HepG2 (cell line): ENCODE measurements at regions not wholly inside any gene's neighbourhood (a gene's known extent, or its start where the extent isn't known, plus 50 kb on each side); places are given as distances from the start of the nearest gene placed in this dataset.

ENCODE experiments used
- ASH2L ChIP-seq: fragments of 300-600, 200-600 bp; sonication (generic); IDR thresholded peaks from 2 replicates; pipeline ENCODE4 v1.7.0; 2017; ENCODE audit warnings: low read depth, mild to moderate bottlenecking, moderate library complexity, mixed read lengths, low read length; ENCODE audit not compliant: insufficient read length
- BRF2 ChIP-seq: sonication (generic); formaldehyde crosslinking; IDR thresholded peaks from 2 replicates; pipeline ENCODE4 v1.8.1; 2022; ENCODE audit warnings: mild to moderate bottlenecking, missing genetic modification reagents
- ELF1 ChIP-seq: sonication (generic); formaldehyde crosslinking; IDR thresholded peaks from 2 replicates; pipeline ENCODE4 v1.4.0; 2020; ENCODE audit warnings: missing genetic modification reagents
- MTA3 ChIP-seq: sonication (generic); formaldehyde crosslinking; IDR thresholded peaks from 2 replicates; pipeline ENCODE4 v1.4.0; 2020; ENCODE audit warnings: missing genetic modification reagents
- PCBP2 ChIP-seq: fragments of 200-400 bp; formaldehyde crosslinking; optimal IDR thresholded peaks from 2 replicates; pipeline ENCODE3; 2018; ENCODE audit warnings: low read length, low read depth; ENCODE audit not compliant: poor library complexity, severe bottlenecking
- RXRA ChIP-seq: sonication (generic); formaldehyde crosslinking; IDR thresholded peaks from 2 replicates; pipeline ENCODE4 v1.5.1; 2020; ENCODE audit warnings: missing genetic modification reagents
- ZBTB21 ChIP-seq: sonication (generic); formaldehyde crosslinking; IDR thresholded peaks from 2 replicates; pipeline ENCODE4 v1.4.0; 2020; ENCODE audit warnings: missing genetic modification reagents
- TF ChIP-seq, protein P1 (sequence below): sonication (generic); formaldehyde crosslinking; IDR thresholded peaks from 2 replicates; pipeline ENCODE4 v1.5.0; 2020; ENCODE audit warnings: mild to moderate bottlenecking, missing genetic modification reagents, moderate library complexity
- TF ChIP-seq, protein P2 (sequence below), 2 experiments: IDR thresholded peaks; 2 replicates each; pipeline ENCODE4 v1.6.1; 2011 to 2012; ENCODE audit warnings: low read length in 2 of 2, borderline replicate concordance in 1 of 2, low read depth in 1 of 2, mild to moderate bottlenecking in 1 of 2, moderate library complexity in 1 of 2

- TF ChIP-seq ELF1 (no peak), PCBP2 (no peak), MTA3 (CRISPR knock-in tag) (no peak), ZBTB21 (no peak), ASH2L (no peak), BRF2 (CRISPR knock-in tag) (no peak), RXRA (CRISPR knock-in tag) (no peak)
- TF ChIP-seq, protein P1, sequence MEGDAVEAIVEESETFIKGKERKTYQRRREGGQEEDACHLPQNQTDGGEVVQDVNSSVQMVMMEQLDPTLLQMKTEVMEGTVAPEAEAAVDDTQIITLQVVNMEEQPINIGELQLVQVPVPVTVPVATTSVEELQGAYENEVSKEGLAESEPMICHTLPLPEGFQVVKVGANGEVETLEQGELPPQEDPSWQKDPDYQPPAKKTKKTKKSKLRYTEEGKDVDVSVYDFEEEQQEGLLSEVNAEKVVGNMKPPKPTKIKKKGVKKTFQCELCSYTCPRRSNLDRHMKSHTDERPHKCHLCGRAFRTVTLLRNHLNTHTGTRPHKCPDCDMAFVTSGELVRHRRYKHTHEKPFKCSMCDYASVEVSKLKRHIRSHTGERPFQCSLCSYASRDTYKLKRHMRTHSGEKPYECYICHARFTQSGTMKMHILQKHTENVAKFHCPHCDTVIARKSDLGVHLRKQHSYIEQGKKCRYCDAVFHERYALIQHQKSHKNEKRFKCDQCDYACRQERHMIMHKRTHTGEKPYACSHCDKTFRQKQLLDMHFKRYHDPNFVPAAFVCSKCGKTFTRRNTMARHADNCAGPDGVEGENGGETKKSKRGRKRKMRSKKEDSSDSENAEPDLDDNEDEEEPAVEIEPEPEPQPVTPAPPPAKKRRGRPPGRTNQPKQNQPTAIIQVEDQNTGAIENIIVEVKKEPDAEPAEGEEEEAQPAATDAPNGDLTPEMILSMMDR, result no peak
- TF ChIP-seq, protein P2, sequence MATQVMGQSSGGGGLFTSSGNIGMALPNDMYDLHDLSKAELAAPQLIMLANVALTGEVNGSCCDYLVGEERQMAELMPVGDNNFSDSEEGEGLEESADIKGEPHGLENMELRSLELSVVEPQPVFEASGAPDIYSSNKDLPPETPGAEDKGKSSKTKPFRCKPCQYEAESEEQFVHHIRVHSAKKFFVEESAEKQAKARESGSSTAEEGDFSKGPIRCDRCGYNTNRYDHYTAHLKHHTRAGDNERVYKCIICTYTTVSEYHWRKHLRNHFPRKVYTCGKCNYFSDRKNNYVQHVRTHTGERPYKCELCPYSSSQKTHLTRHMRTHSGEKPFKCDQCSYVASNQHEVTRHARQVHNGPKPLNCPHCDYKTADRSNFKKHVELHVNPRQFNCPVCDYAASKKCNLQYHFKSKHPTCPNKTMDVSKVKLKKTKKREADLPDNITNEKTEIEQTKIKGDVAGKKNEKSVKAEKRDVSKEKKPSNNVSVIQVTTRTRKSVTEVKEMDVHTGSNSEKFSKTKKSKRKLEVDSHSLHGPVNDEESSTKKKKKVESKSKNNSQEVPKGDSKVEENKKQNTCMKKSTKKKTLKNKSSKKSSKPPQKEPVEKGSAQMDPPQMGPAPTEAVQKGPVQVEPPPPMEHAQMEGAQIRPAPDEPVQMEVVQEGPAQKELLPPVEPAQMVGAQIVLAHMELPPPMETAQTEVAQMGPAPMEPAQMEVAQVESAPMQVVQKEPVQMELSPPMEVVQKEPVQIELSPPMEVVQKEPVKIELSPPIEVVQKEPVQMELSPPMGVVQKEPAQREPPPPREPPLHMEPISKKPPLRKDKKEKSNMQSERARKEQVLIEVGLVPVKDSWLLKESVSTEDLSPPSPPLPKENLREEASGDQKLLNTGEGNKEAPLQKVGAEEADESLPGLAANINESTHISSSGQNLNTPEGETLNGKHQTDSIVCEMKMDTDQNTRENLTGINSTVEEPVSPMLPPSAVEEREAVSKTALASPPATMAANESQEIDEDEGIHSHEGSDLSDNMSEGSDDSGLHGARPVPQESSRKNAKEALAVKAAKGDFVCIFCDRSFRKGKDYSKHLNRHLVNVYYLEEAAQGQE (IDR thresholded peaks at IDR 0.05; ENCODE audit: borderline replicate concordance in 1 of 2, low read depth in 1 of 2, low read length in 2 of 2), result no peak
These were observed 60.2 kb upstream of the ATP2B1 start for GRCh38 chr12:89768586-89769482.
